Naive thymus-derived CD4-positive, alpha-beta T cell (primary cell): ENCODE measurements at regions not wholly inside any gene's neighbourhood (a gene's known extent, or its start where the extent isn't known, plus 50 kb on each side); places are given as distances from the start of the nearest gene placed in this dataset.
A peak's percentile ranks its signal among the peaks of the same experiment; 100 is the strongest.
"Not testable (repeated sequence)": the region's sequence is repeated elsewhere in the genome, so short reads cannot be mapped to it uniquely, and the experiment has no call there.

ENCODE experiments used
- ATAC-seq: fragments of 150-1000 bp; cut with Tn5 transposase; 2 replicates; pipeline ENCODE4 v1.10.0; 2021; ENCODE audit warnings: mild to moderate bottlenecking, moderate library complexity
- CTCF ChIA-PET: fragments of 350-600 bp; sonication (Branson Sonifier 250); formaldehyde crosslinking; loops from one replicate; lab custom pipeline; 2021; ENCODE audit warnings: antibody characterized with exemption; lab: Charles Lee
- POLR2A ChIA-PET: fragments of 350-600 bp; sonication (Branson Sonifier 250); formaldehyde crosslinking; loops from one replicate; lab custom pipeline; 2021; ENCODE audit warnings: antibody characterized with exemption, inconsistent platforms; lab: Charles Lee
- DNase-seq, 9 donors: peaks; one replicate each; pipeline versions ENCODE4 v3.0.0 to v3.0.0-alpha.2; 2020 to 2022; ENCODE audit warnings: mixed read lengths in 1 of 9
- H3K27ac ChIP-seq: one replicate; pipeline ENCODE4 v1.7.0; 2013; ENCODE audit warnings: mild to moderate bottlenecking, low read depth, low read length, moderate library complexity
- H3K27me3 ChIP-seq, 2 donors: one replicate each; pipeline ENCODE4 v1.7.0; 2013; ENCODE audit warnings: low read length in 2 of 2, mild to moderate bottlenecking in 2 of 2, moderate library complexity in 2 of 2; ENCODE audit not compliant: control insufficient read depth in 2 of 2, insufficient read depth in 2 of 2
- H3K36me3 ChIP-seq, 3 experiments: 1 replicate in 2 of 3; 2 replicates in 1 of 3; pipeline ENCODE4 v1.7.0; 2013; ENCODE audit warnings: low read length in 3 of 3, mild to moderate bottlenecking in 3 of 3, moderate library complexity in 1 of 3; ENCODE audit not compliant: insufficient read depth in 3 of 3, control insufficient read depth in 2 of 3
- H3K4me1 ChIP-seq, 2 donors: one replicate each; pipeline ENCODE4 v1.7.0; 2013; ENCODE audit warnings: low read length in 2 of 2, mild to moderate bottlenecking in 2 of 2, moderate library complexity in 1 of 2; ENCODE audit not compliant: control insufficient read depth in 2 of 2, insufficient read depth in 2 of 2
- H3K4me3 ChIP-seq: 2 replicates; pipeline ENCODE4 v1.7.0; 2013; ENCODE audit warnings: mild to moderate bottlenecking, low read length
- H3K9me3 ChIP-seq, 3 experiments: 1 replicate in 2 of 3; 2 replicates in 1 of 3; pipeline ENCODE4 v1.7.0; 2013; ENCODE audit warnings: low read length in 3 of 3; ENCODE audit not compliant: control insufficient read depth in 2 of 3
- H3K27ac Mint-ChIP-seq, 9 donors: one replicate each; pipeline ENCODE4 v1.8.0; 2020 to 2022; ENCODE audit warnings: mixed read lengths in 9 of 9, mild to moderate bottlenecking in 8 of 9, moderate library complexity in 5 of 9, inconsistent platforms in 2 of 9
- H3K27me3 Mint-ChIP-seq, 5 donors: one replicate each; pipeline ENCODE4 v1.8.0; 2021 to 2022; ENCODE audit warnings: mixed read lengths in 5 of 5, mild to moderate bottlenecking in 1 of 5
- H3K36me3 Mint-ChIP-seq, 5 donors: one replicate each; pipeline ENCODE4 v1.8.0; 2020 to 2022; ENCODE audit warnings: mixed read lengths in 5 of 5, mild to moderate bottlenecking in 3 of 5, inconsistent platforms in 1 of 5
- H3K4me1 Mint-ChIP-seq, 7 donors: one replicate each; pipeline ENCODE4 v1.8.0; 2020 to 2022; ENCODE audit warnings: mixed read lengths in 7 of 7, mild to moderate bottlenecking in 3 of 7, inconsistent platforms in 1 of 7
- H3K4me3 Mint-ChIP-seq, 10 donors: one replicate each; pipeline ENCODE4 v1.8.0; 2020 to 2022; ENCODE audit warnings: mild to moderate bottlenecking in 10 of 10, mixed read lengths in 10 of 10, moderate library complexity in 6 of 10, inconsistent platforms in 2 of 10
- H3K9me3 Mint-ChIP-seq, 11 donors: one replicate each; pipeline ENCODE4 v1.8.0; 2020 to 2022; ENCODE audit warnings: mixed read lengths in 11 of 11, mild to moderate bottlenecking in 4 of 11, inconsistent platforms in 1 of 11, moderate library complexity in 1 of 11
- intact Hi-C, 2 donors: fragments of 100-400 bp; cut with micrococcal nuclease; formaldehyde crosslinking; loops; one replicate each; pipeline ENCODE4 v1.15.1; 2023

- H3K36me3 Mint-ChIP-seq, H3K4me3 ChIP-seq, H3K27ac ChIP-seq, H3K27me3 Mint-ChIP-seq, H3K4me1 ChIP-seq, DNase-seq, H3K9me3 Mint-ChIP-seq, ATAC-seq, CTCF ChIA-PET, H3K27me3 ChIP-seq, H3K9me3 ChIP-seq, H3K36me3 ChIP-seq, H3K27ac Mint-ChIP-seq, POLR2A ChIA-PET, intact Hi-C loops: not testable (repeated sequence)
- peak overlapping the region in 8 of 10 donors; percentile 26 to 68 (median 49) for H3K4me3 Mint-ChIP-seq
- peaks cover 0 to 13% (median 9%) of the 10 kb centered on the region in 7 donors for H3K4me1 Mint-ChIP-seq
Measured at GRCh38 chr7:6930081-6930635, 104.1 kb upstream of the CCZ1B start.

GRCh38 chr7:6930787-6931186 is 104.7 kb upstream of the CCZ1B start:
- POLR2A ChIA-PET, H3K27ac Mint-ChIP-seq, intact Hi-C loops, H3K27ac ChIP-seq, H3K4me3 ChIP-seq, H3K27me3 Mint-ChIP-seq, H3K27me3 ChIP-seq, CTCF ChIA-PET, H3K9me3 ChIP-seq, ATAC-seq, H3K36me3 ChIP-seq, H3K36me3 Mint-ChIP-seq, H3K4me1 ChIP-seq, H3K9me3 Mint-ChIP-seq: not testable (repeated sequence)
- peaks cover 0 to 11% (median 9%) of the 10 kb centered on the region in 7 donors for H3K4me1 Mint-ChIP-seq
- DNase-seq = peak in 8 of 9 donors; percentile 17 to 56 (median 46)
- H3K4me3 Mint-ChIP-seq = peak overlapping the region in 7 of 10 donors; percentile 12 to 66 (median 45)

- H3K27ac Mint-ChIP-seq, H3K9me3 Mint-ChIP-seq, H3K4me3 Mint-ChIP-seq, ATAC-seq, CTCF ChIA-PET, H3K36me3 Mint-ChIP-seq, H3K27me3 Mint-ChIP-seq, DNase-seq, H3K36me3 ChIP-seq, H3K4me3 ChIP-seq, H3K27me3 ChIP-seq, POLR2A ChIA-PET, H3K9me3 ChIP-seq, intact Hi-C loops, H3K4me1 ChIP-seq, H3K27ac ChIP-seq: not testable (repeated sequence)
- H3K4me1 Mint-ChIP-seq = peaks cover 0 to 11% (median 8%) of the 10 kb centered on the region in 7 donors
Measured at GRCh38 chr7:6931456-6931855, 105.4 kb upstream of the CCZ1B start.

- H3K4me1 ChIP-seq, H3K4me3 Mint-ChIP-seq, H3K4me3 ChIP-seq, CTCF ChIA-PET, intact Hi-C loops, H3K36me3 Mint-ChIP-seq, H3K27ac ChIP-seq, H3K27me3 ChIP-seq, H3K9me3 ChIP-seq, POLR2A ChIA-PET, DNase-seq, H3K9me3 Mint-ChIP-seq, ATAC-seq, H3K36me3 ChIP-seq, H3K27ac Mint-ChIP-seq, H3K27me3 Mint-ChIP-seq: not testable (repeated sequence)
- H3K4me1 Mint-ChIP-seq = peaks cover 0 to 11% (median 8%) of the 10 kb centered on the region in 7 donors
Measured at GRCh38 chr7:6933954-6934632, 108.0 kb upstream of the CCZ1B start.

GRCh38 chr7:6934981-6935380 is 108.9 kb upstream of the CCZ1B start:
- ChIA-PET CTCF (no interaction called here), POLR2A (no interaction called here)
- no peaks in the 10 kb centered on the region for H3K9me3 ChIP-seq
- no peaks in the 10 kb centered on the region for H3K4me1 ChIP-seq
- intact Hi-C loops = no loop called here
- H3K27ac ChIP-seq = no peak overlapping the region
- Mint-ChIP-seq H3K4me1 (peaks cover 0 to 11% (median 8%) of the 10 kb centered on the region in 7 donors), H3K27ac (no peak overlapping the region), H3K4me3 (no peak overlapping the region), H3K36me3 (no peaks in the 10 kb centered on the region), H3K27me3 (no peaks in the 10 kb centered on the region), H3K9me3 (no peaks in the 10 kb centered on the region)
- DNase-seq = no peak
- no peak overlapping the region for H3K4me3 ChIP-seq
- ATAC-seq = no peak
- no peaks in the 10 kb centered on the region for H3K36me3 ChIP-seq
- no peaks in the 10 kb centered on the region for H3K27me3 ChIP-seq

GRCh38 chr7:6936626-6937025 is 110.6 kb upstream of the CCZ1B start:
- ATAC-seq, POLR2A ChIA-PET, H3K27me3 Mint-ChIP-seq, H3K27ac Mint-ChIP-seq, H3K36me3 ChIP-seq, H3K9me3 Mint-ChIP-seq, DNase-seq, H3K4me1 ChIP-seq, H3K4me1 Mint-ChIP-seq, CTCF ChIA-PET, H3K4me3 ChIP-seq, H3K9me3 ChIP-seq, intact Hi-C loops, H3K36me3 Mint-ChIP-seq, H3K27me3 ChIP-seq, H3K4me3 Mint-ChIP-seq, H3K27ac ChIP-seq: not testable (repeated sequence)

GRCh38 chr7:6937746-6938145 is 111.7 kb upstream of the CCZ1B start:
- H3K27ac Mint-ChIP-seq, H3K4me3 Mint-ChIP-seq, POLR2A ChIA-PET, H3K9me3 ChIP-seq, H3K27me3 ChIP-seq, H3K27ac ChIP-seq, intact Hi-C loops, H3K9me3 Mint-ChIP-seq, H3K36me3 Mint-ChIP-seq, CTCF ChIA-PET, DNase-seq, H3K4me1 ChIP-seq, H3K27me3 Mint-ChIP-seq, H3K4me3 ChIP-seq, H3K36me3 ChIP-seq, ATAC-seq, H3K4me1 Mint-ChIP-seq: not testable (repeated sequence)
